GM18907 (cell line): ENCODE measurements at regions not wholly inside any gene's neighbourhood (a gene's known extent, or its start where the extent isn't known, plus 50 kb on each side); places are given as distances from the start of the nearest gene placed in this dataset.

Experiments
- ATAC-seq: cut with Tn5 transposase; IDR thresholded peaks from one replicate; pipeline ENCODE4 v1.9.1; 2021; ENCODE audit warnings: mild to moderate bottlenecking, moderate library complexity; ENCODE audit not compliant: unreplicated experiment

DNA sequence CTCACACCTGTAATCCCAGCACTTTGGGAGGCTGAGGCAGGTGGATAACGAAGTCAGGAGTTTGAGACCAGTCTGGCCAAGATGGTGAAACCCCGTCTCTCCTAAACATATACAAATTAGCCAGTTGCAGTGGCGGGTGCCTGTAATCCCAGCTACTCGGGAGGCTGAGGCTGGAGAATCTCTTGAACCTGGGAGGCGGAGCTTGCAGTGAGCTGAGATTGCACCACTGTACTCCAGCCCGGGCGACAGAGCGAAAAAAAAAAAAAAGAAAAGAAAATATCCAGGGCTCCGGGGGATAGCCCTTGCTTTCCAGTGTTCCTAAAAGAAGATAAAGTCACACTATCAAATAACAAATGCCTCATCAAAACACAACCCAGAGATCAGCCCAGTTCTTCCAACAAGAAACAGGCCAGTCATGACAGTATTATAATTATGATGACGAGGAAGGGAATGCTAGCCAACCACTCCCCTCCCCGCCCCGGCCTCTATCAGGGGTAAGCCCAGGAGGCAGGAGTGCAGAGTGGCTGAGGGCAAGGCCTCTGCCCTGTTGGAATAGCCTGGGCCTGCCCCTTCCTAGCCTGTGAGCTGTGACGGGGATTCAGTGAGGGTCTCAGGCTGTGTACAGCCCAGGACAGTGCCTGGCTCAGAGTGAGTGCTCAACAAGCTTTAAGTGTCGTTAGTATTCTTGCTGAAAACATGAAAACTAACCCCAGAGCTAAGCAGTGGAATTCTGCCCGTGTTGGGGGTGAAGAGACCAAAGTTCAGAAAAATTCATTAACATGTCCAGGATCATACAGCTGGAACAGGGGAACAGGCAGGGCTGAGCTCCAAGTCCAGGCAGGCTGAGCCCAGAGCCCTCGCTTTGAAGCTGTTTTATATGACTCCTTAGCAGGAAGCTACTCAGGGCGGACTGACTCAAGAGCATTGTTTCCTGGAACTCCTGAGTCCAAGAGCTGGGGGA is 54.3 kb downstream of the FAM241B start:
- no peak for ATAC-seq

DNA sequence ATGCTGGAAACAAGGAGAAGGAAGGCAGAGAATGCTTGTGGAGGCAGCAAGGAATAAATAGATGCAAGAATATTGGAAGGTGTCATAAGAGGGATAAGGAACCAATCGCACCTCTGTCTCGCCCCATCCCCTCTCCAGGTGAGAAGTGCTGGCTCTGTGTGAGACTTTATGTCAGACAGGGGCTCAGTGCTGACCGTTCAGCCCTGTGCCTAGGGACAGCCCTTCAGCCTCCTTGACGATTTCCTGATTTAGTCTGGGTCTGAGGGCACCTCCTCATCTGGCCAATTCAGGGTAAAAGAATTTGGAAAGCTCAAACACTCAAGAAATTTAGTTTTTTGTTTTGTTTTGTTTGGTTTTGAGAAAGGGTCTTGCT is 54.9 kb downstream of the FAM241B start:
- ATAC-seq: no peak

DNA sequence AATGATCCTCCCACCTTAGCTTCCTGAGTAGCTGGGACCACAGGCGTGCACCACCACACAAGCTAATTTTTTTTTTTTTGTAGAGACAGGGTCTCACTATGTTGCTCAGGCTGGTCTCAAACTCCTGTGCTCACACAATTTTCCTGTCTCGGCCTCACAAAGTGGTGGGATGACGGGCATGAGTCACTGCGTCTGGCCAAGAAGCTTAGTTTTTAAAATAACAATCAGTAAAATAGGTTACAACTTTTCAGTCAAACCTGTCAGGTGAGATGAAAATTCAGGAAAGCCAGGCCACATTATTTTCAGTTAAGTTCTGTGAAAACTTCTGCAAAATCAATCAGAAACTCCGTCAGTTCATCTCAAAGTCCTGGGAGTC is 55.4 kb downstream of the FAM241B start:
- ATAC-seq: no peak

DNA sequence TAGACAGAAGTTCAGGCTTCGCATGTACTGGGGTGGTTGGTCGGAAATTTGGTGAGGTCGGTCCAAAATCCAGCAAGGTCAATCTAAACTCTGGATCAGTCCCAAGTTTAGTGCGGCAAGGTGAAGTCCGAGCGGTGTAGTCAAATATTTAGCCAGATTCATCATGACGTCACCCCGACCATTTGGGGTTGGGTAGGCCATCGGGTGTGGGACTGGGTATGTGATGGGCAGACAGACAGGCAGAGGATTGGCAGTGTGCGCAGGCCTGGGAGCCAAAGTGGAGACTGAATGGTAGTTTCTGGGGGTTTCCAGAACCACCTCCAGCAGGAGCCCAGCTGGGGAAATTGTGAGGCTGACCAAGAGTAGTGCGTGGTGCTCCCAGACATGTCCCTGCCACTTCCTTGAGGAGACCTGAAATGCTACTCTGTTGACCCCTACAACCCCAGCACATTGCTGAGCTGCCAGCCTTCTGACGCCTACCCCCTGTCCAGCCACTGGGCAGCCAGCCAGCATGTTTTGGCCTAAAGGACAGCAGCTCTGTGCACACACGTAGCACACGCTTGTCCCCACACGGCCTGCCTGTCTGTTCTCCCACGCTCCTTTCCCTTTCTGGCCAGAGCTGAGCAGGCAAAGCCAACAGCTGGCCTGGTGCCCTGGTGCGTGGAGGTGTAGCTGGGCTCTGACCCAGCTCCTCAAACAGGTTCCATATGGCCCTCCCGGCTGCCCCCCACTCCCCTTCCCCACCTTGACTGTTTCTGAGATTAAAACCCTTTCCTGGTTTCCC is 55.9 kb downstream of the FAM241B start:
- ATAC-seq: no peak

DNA sequence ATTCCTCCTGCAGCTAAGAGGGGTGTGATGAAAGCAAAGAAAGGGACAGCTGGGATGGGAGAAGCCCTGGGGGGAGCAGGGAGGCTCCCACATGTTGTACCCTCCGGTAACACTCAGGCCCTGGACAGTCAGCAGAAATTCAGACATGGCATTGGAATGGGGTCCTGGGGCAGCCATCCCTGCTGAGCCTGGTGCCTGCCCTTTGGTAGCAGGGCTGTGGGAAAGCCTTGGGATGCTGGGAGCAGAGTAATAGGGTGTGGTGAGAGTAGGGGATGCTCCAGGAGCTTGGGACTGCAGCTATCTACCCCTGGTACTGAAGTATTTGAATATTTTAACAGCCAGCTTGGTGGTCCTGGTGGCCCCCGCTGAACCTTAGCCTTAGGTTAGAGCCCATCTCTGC is 56.8 kb downstream of the FAM241B start:
- ATAC-seq: no peak

DNA sequence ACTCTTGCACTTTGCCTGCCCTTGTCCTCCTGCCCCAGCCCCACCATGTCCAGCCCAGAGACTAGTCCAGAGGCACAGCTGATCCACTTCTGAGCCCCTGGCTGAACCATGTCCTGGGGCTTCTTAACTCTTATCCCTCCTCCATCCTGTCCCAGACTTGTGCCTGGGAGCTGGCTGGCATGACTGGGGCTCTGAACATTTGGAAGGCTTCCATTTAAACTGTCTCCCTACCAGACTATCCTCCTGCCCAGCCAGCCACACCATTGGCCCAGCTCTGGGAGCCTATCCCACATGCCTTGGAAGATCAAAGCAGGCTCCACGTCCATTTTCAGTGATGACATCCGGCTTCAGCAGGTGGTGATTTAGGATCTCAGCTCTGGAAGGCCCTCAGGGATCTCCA is 57.4 kb downstream of the FAM241B start:
- ATAC-seq: no peak

DNA sequence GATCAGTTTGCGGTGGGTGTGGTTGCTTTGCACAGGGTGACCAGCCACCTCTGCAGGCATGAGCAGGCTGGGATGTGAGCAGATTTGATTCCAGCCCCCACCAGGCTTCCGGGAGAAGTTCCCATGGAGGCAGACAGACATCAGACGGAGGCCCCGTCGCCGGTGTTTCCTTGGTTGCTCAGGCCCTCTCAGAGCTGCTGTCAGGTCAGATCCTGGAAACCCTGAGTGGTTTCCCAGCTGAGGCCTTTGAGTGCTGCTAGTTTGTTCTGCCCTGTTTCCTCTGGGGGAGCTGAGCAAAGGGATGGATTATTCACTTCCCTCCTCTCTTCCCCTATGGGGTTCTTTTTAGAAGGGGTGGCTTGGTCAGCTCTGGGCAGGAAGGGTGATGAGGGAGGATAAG is 62.2 kb downstream of the FAM241B start:
- ATAC-seq: no peak

DNA sequence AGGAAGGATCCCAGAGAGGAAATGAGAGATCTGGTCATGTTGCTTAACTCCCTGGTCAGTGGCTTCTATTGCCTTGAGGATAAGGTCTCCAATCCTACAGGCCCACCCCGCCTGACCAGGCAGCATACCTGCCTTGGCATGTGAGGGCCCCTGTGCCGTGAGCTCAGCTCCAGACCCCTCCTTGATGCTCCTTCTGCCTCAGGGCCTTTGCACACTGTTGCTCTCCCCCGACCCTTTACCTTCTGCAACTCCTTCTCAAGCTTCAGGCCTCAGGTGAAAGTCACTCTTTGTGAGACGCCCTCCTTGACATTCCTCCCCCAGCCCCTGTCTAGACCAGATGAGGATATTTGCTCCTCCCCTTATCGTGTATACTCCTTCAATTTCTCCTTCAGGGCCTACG is 62.8 kb downstream of the FAM241B start:
- ATAC-seq: no peak

DNA sequence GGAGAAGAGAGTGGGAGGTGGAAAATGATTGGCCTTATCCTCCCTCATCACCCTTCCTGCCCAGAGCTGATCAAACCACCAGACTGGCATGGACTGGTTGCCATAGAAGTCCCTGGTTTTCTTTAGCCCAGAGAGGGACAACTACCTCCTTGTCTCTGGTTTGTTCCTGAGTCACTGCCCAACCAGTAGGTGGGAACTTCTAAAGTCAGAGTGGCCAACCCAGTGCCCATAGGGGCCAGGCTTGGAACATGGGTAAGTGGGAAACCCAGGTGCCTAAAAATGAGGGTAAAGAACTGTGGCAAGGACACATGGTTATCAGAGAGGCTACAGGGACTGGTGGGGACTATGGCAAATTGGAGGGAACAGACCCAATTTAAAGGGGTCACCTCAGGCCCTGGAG is 63.8 kb downstream of the FAM241B start:
- no peak for ATAC-seq

DNA sequence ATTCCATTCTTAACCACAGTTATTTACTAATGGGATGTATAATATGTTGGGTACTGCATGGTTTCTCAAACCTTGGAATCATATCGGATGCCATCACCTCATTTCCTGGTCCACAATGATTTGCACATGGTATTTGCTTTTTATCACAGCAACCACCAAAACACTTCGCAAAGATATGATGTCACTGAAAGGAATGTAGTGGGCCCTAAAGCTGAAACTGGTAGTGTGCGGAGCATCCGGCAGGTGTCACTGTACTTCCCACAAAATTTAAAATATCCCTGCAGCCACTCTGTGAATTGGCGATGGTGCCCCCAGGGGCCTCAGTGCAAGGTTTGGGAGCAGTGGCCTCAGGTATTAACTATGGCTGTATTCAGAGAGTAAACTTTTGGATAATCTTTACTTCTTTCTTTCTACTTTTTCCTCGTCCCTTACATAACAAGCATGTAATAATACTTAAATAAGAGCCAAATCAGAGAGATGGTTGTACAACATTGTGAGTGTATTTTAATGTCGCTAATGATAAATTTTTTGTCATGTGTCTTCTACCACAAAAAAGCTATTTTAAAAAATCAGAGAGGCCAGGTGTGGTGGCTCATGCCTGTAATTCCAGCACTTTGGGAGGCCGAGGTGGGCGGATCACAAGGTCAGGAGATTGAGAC is 66.2 kb downstream of the FAM241B start:
- no peak for ATAC-seq

DNA sequence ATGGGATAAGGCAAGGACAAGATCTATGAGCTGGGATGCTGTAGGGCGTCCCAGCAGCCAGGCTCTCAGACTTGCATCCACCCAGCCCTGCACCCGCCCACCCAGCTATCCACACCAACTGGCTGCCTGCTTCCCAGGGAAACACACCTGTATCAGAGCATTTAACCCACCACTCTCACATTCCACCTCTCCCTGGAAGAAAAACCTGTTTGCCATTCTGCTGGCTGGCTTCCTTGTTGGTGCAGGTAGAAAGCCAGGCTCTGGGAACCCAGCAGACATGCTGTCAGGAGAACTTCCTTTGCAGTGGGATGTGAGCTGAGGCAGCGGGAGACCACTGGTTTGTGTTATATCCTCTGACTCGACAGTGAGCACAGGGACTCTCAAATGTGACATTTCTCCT is 67.0 kb downstream of the FAM241B start:
- ATAC-seq: no peak

DNA sequence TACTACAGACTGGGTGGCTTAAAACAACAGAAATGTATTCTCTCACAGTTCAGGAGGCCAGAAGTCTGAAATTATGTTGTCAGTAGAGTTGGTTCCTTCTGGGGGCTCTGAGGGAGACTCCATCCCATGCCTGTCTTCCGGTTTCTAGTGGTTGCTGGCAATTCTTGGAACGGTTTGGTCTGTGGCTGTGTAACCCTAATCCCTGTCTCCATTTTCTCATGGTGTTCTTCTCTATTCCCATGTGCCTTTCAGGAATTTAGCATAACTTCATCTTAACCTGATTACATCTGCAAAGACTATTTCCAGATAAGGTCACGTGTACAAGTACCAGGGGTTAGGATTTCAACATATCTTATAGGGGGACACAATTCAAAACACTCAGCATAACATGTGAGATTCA is 73.2 kb downstream of the FAM241B start:
- ATAC-seq: no peak

DNA sequence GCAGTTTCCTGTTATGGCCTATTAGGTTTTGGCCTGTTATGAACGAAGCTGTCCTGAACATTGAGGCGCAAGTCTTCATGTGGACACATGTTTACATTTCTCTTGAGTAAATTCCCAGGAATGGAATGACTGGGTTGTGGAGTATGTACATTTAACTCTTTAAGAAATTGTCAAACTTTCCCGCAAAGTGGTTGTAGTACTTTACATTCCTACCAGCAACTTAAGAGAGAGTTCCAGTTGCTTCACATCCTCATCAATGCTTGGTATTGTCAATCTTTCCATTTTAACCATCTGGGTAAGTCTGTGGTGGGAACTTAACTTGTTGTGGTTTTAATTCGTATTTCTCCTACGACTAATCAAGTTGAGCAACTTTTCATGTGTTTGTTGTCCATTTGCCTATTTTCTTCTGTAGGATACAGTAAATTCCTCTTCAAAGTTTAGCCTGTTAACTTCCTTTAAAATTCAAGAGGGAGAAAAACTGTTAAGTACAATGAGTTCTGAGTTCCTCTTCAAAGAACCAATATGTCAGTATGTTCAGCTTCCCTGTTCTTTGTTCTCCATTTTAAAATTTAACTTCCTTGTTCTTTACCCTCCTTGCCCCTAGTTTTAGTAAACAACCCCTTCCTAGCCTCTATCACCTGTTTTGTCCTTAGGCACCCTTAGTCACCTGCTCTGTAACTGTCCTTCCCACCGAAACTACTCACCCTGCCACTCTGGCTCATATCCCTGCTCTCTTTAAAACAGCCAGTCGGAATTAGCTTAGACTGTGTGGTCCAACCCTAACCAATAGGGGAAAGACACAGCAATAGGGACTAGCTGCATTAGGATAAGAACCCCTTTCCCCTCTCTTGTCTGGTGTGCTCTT is 74.0 kb downstream of the FAM241B start:
- no peak for ATAC-seq

DNA sequence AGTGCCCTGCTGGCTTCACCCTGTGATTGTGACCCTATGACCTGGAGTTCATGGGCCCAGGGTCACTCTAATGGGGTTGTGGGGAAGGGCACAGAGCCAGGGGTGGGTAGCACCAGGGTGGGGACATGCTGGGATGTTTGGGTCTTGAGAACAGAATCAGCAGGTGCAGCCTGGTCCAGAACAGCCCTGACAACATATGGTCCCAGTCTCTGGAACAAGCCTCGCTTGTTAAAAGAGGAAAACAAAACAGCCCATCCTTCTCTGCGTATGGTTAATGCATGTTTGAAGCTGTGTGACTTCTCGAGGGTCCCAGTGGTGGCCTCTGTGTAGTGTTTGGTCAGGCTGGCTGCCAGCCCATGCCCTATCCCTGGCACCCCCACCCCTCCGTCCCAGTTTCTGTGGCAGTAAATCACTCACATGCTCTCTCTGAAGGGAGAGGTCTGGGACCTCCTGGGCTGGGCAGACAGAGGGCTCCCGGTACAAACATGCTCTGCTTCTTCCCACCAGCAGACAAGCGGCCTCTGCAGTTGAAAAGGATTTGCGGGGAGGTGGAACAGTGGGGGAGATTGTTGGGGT is 79.4 kb downstream of the FAM241B start:
- no peak for ATAC-seq

DNA sequence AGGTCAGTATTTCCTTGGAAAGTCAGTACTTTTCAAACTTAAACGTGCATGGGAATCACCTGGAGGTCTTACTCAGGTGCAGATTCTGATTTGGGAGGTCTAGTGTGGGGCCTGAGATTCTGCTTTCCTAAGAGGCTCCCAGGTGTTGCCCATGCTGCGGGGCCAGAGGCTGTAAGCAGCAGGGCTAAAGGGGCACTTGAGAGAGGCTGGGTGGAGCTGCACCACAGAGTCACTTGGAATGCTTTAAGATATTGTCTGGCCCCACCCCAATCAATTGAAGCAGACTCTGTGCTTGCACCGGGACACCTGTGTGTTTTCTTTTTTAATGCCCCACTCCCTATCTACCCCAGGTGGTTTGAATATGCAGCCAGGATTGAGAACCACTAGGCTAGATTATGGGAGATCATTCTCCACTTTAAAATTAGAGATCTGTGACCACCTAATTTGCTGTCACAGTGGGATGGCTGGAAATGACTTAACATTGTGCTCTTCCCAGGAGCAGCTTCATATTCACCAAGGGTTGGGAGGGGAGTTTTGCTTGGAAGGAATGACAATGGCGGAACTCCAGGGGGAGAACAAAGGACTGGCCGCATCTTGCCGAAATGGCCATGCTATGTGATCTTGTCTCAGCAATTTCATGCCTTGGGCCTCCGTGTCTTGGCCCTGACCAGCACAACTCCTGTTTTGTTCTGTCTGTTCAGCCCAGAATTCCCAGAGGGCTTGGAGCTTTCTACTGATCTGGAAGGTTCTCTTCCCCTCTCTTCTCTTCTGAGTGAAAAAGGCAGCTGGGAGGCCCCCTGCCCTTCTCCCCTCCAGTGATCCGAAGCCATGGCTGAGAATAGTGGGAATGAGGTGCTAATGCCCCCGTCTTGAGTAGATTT is 80.2 kb downstream of the FAM241B start:
- ATAC-seq: no peak

DNA sequence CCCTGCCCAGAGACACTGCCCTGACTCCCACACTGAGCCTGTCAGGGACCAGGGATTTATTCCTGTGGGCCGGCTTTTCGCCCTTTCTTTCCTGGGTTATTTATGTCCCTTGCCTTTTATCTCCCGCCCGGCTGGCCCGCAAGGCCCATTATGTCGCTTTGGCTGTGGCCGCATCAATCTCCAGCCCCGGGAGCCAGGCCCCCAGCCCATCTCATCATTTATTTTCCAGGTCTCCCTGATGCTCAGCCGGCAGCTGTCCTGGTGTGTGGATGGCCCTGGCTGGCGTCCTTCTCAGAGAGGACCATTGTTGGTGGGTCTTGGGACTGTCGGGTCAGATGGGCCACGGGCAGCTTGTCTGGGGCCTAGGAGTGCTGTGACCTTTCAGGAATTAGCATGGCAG is 82.3 kb downstream of the FAM241B start:
- no peak for ATAC-seq

DNA sequence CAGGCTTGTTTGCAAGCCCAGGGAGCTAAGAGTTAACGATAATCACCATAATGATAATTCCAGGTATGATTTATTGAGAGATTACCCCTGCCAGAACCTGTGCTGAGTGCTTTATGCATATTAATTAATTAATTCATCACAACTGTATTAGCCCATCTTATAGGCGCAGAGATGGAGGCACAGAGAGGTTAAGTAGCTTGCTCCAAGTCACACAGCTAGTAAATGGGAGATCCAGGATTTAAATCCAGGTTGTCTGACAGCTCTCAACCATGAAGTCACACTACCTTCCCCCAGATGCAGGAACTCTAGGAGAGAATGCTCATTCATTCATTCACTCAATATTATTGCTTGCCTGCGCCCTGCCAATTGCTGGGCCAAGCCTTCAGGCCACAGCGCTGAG is 84.5 kb downstream of the FAM241B start:
- no peak for ATAC-seq

DNA sequence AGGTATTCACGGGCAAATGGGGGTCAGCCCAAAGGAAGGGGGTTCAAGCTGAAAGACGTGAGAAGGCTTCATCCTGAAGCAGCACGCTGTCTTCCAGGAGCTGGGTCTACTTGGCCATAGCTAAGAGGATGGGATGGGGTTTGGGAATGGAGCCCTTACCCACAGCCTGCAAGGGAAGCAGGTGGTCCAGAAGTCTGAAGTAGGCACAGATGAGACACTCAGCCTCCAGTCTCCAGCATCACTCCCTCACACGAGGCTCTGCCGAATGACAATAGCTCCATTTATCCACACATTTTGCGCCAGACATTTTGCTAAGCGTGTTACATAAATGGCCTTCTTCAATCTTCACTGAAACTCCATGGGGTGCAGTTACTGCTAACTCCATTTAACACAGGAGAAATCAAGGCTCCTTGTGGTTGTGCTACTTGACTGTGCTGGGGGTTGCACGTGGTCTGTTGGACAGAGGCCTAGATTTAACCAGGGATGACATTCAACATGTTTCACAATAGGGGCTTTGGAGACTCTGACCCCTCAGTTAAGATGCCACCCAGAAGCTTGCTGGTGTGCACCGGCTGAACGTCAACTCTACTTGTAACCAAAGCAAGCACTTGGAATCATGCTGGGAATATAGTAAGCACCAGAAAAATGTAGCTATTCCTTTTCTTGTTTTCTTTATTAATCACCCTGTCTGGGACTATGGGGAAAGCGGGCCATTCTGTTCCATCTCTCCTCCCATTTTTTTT is 85.3 kb downstream of the FAM241B start:
- no peak for ATAC-seq
